ENCODE measurements at regions not wholly inside any gene's neighbourhood (a gene's known extent, or its start where the extent isn't known, plus 50 kb on each side); places are given as distances from the start of the nearest gene placed in this dataset.

DNA sequence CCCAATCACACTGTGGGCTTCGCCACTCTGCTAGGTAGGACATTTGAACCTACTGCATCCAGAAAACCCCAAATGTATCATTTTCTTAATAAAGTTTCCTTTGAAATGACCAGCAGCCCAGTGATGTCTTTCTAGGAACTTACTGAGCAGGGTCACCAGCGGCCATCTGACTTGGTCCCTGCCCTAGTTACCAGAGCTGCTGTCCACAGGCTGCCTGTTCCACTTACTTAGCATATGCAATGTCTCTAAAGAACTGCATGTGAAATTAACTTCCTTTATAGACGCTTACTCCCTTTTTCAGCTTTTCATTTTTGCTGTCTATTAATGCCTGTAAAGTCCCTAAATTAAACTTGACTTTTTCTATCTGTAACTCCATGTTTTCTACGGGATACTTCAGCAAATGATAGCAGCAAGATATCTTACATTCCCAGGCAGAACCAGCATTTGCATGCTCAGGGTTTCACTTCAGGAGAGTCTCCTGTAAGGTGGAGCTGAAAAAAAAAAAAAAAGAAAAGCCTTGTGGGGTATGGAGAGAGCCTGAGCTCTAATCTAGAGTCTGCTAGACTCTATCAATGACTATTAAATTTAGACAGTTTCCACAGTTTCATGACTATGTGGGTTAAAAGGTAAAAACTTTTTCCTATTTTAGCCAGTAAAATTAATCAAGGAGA lies 125.0 kb downstream of the FAT3 start:
- POLR2A ChIA-PET = no interaction called here
- Histone ChIP-seq H4K20me1 (ENCODE audit: insufficient read depth, low read length) (no peaks in the 10 kb centered on the region), H3K27me3 (ENCODE audit: control insufficient read depth in 1 of 2, insufficient read depth in 2 of 2, low read length in 2 of 2) (no peaks in the 10 kb centered on the region), H3K4me3 (replicated peaks in 1 of 3; ENCODE audit: insufficient read depth in 1 of 3, low read depth in 2 of 3, low read length in 3 of 3) (no peak overlapping the region), H3K9me3 (ENCODE audit: low read length) (no peaks in the 10 kb centered on the region), H2AFZ (ENCODE audit: low read length) (no peak overlapping the region), H3K9ac (ENCODE audit: insufficient read depth, low read depth, low read length) (no peak overlapping the region), H3K36me3 (replicated peaks in 1 of 2; ENCODE audit: control insufficient read depth in 1 of 2, insufficient read depth in 2 of 2, low read length in 2 of 2) (no peaks in the 10 kb centered on the region), H3K4me2 (ENCODE audit: low read depth, low read length) (no peak overlapping the region), H3K4me1 (ENCODE audit: insufficient read depth, low read length) (no peaks in the 10 kb centered on the region), H3K27ac (ENCODE audit: extremely low read length, insufficient read depth, low read length) (no peak overlapping the region), H3K79me2 (ENCODE audit: insufficient read depth, low read length) (no peaks in the 10 kb centered on the region)
- 2% methylated on average over 4 of the region's 4 CpGs for WGBS (ENCODE audit: low lambda C conversion rate)
- DNase-seq (ENCODE audit: low spot score) (no peak), ATAC-seq (no peak), FAIRE-seq (no peak)
- CTCF ChIA-PET (ENCODE audit: low intra/inter-chr PET ratio, low total read pairs) = no interaction called here
- intact Hi-C loops (cut with micrococcal nuclease; ENCODE audit: unreplicated experiment) = no loop called here
- no peak for TF ChIP-seq ONECUT2 (CRISPR knock-in tag; IDR thresholded peaks at IDR 0.05)
- TF ChIP-seq, protein P1, sequence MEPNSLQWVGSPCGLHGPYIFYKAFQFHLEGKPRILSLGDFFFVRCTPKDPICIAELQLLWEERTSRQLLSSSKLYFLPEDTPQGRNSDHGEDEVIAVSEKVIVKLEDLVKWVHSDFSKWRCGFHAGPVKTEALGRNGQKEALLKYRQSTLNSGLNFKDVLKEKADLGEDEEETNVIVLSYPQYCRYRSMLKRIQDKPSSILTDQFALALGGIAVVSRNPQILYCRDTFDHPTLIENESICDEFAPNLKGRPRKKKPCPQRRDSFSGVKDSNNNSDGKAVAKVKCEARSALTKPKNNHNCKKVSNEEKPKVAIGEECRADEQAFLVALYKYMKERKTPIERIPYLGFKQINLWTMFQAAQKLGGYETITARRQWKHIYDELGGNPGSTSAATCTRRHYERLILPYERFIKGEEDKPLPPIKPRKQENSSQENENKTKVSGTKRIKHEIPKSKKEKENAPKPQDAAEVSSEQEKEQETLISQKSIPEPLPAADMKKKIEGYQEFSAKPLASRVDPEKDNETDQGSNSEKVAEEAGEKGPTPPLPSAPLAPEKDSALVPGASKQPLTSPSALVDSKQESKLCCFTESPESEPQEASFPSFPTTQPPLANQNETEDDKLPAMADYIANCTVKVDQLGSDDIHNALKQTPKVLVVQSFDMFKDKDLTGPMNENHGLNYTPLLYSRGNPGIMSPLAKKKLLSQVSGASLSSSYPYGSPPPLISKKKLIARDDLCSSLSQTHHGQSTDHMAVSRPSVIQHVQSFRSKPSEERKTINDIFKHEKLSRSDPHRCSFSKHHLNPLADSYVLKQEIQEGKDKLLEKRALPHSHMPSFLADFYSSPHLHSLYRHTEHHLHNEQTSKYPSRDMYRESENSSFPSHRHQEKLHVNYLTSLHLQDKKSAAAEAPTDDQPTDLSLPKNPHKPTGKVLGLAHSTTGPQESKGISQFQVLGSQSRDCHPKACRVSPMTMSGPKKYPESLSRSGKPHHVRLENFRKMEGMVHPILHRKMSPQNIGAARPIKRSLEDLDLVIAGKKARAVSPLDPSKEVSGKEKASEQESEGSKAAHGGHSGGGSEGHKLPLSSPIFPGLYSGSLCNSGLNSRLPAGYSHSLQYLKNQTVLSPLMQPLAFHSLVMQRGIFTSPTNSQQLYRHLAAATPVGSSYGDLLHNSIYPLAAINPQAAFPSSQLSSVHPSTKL (CRISPR knock-in tag; IDR thresholded peaks at IDR 0.05) = no peak
- TF ChIP-seq MEF2D (CRISPR knock-in tag; IDR thresholded peaks at IDR 0.05) = no peak
- TF ChIP-seq, protein P2, sequence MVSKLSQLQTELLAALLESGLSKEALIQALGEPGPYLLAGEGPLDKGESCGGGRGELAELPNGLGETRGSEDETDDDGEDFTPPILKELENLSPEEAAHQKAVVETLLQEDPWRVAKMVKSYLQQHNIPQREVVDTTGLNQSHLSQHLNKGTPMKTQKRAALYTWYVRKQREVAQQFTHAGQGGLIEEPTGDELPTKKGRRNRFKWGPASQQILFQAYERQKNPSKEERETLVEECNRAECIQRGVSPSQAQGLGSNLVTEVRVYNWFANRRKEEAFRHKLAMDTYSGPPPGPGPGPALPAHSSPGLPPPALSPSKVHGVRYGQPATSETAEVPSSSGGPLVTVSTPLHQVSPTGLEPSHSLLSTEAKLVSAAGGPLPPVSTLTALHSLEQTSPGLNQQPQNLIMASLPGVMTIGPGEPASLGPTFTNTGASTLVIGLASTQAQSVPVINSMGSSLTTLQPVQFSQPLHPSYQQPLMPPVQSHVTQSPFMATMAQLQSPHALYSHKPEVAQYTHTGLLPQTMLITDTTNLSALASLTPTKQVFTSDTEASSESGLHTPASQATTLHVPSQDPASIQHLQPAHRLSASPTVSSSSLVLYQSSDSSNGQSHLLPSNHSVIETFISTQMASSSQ (IDR thresholded peaks at IDR 0.05; ENCODE audit: low read depth) = no peak
- TF ChIP-seq, protein P2 (CRISPR knock-in tag; IDR thresholded peaks at IDR 0.05; ENCODE audit: borderline replicate concordance) = no peak
- TF ChIP-seq KAT2B (IDR thresholded peaks at IDR 0.05; ENCODE audit: borderline replicate concordance, low read depth, low read length) = no peak
- TF ChIP-seq CHCHD3 (CRISPR knock-in tag; IDR thresholded peaks at IDR 0.05) = no peak
- no peak for TF ChIP-seq TBP (CRISPR knock-in tag; IDR thresholded peaks at IDR 0.05)
- TF ChIP-seq STAG1 (CRISPR knock-in tag; IDR thresholded peaks at IDR 0.05) = no peak
- no TSS peak for BruUV-seq (replicated peaks)
- in situ Hi-C loops (cut with HindIII; ENCODE audit: extremely low pct_ligation_motif_present, low pct_unique_long_range_greater_than_20kb) = no loop called here
